ENCODE measurements at regions not wholly inside any gene's neighbourhood (a gene's known extent, or its start where the extent isn't known, plus 50 kb on each side); places are given as distances from the start of the nearest gene placed in this dataset.

DNA sequence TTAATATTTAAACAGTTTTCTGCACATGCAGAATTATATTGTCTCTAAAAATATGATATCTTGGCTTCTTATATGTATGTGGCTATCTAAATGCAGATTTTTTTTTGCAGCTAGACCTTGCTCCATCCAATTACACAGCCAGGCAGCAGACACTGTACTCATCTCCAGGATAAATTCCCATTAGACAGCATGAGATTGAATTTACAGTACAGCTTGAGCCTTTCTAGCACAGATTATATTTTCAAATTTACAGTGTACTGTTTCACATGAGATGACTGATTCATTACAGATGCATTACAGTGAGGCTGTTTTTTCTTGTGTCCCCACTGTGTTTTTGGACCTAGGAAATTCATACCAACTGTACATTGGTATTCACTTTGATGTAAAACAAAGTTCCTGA lies 134.9 kb downstream of the OTOL1 start:
- FAIRE-seq (no peak), ATAC-seq (no peak), DNase-seq (ENCODE audit: low spot score) (no peak)
- Histone ChIP-seq H3K36me3 (replicated peaks in 1 of 2; ENCODE audit: control insufficient read depth in 1 of 2, insufficient read depth in 2 of 2, low read length in 2 of 2) (no peaks in the 10 kb centered on the region), H3K4me2 (ENCODE audit: low read depth, low read length) (no peak overlapping the region), H3K4me3 (replicated peaks in 1 of 3; ENCODE audit: insufficient read depth in 1 of 3, low read depth in 2 of 3, low read length in 3 of 3) (no peak overlapping the region), H4K20me1 (ENCODE audit: insufficient read depth, low read length) (no peaks in the 10 kb centered on the region), H3K27ac (ENCODE audit: extremely low read length, insufficient read depth, low read length) (no peak overlapping the region), H3K9ac (ENCODE audit: insufficient read depth, low read depth, low read length) (no peak overlapping the region), H2AFZ (ENCODE audit: low read length) (no peak overlapping the region), H3K9me3 (ENCODE audit: low read length) (no peaks in the 10 kb centered on the region), H3K27me3 (ENCODE audit: control insufficient read depth in 1 of 2, insufficient read depth in 2 of 2, low read length in 2 of 2) (no peaks in the 10 kb centered on the region), H3K4me1 (ENCODE audit: insufficient read depth, low read length) (no peaks in the 10 kb centered on the region), H3K79me2 (ENCODE audit: insufficient read depth, low read length) (no peaks in the 10 kb centered on the region)
- BruUV-seq (replicated peaks): no TSS peak
- in situ Hi-C loops (cut with HindIII; ENCODE audit: extremely low pct_ligation_motif_present, low pct_unique_long_range_greater_than_20kb): no loop called here
- intact Hi-C loops (cut with micrococcal nuclease; ENCODE audit: unreplicated experiment): no loop called here
- POLR2A ChIA-PET: no interaction called here
- CTCF ChIA-PET (ENCODE audit: low intra/inter-chr PET ratio, low total read pairs): no interaction called here
- TF ChIP-seq CENPT (CRISPR knock-in tag; IDR thresholded peaks at IDR 0.05; ENCODE audit: low read depth): no peak
- TF ChIP-seq PHB2 (IDR thresholded peaks at IDR 0.05; ENCODE audit: partially characterized antibody): no peak
- TF ChIP-seq, protein P1, sequence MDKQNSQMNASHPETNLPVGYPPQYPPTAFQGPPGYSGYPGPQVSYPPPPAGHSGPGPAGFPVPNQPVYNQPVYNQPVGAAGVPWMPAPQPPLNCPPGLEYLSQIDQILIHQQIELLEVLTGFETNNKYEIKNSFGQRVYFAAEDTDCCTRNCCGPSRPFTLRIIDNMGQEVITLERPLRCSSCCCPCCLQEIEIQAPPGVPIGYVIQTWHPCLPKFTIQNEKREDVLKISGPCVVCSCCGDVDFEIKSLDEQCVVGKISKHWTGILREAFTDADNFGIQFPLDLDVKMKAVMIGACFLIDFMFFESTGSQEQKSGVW (CRISPR knock-in tag; IDR thresholded peaks at IDR 0.05; ENCODE audit: borderline replicate concordance): no peak
- no peak for TF ChIP-seq ZNF652 (CRISPR knock-in tag; IDR thresholded peaks at IDR 0.05; ENCODE audit: borderline replicate concordance, low read depth)
- TF ChIP-seq SAFB2 (CRISPR knock-in tag; IDR thresholded peaks at IDR 0.05; ENCODE audit: borderline replicate concordance, low read depth): no peak
- no peak for TF ChIP-seq PATZ1 (CRISPR knock-in tag; IDR thresholded peaks at IDR 0.05)
- no peak for TF ChIP-seq ZNF75D (CRISPR knock-in tag; IDR thresholded peaks at IDR 0.05; ENCODE audit: borderline replicate concordance)
- TF ChIP-seq, protein P2, sequence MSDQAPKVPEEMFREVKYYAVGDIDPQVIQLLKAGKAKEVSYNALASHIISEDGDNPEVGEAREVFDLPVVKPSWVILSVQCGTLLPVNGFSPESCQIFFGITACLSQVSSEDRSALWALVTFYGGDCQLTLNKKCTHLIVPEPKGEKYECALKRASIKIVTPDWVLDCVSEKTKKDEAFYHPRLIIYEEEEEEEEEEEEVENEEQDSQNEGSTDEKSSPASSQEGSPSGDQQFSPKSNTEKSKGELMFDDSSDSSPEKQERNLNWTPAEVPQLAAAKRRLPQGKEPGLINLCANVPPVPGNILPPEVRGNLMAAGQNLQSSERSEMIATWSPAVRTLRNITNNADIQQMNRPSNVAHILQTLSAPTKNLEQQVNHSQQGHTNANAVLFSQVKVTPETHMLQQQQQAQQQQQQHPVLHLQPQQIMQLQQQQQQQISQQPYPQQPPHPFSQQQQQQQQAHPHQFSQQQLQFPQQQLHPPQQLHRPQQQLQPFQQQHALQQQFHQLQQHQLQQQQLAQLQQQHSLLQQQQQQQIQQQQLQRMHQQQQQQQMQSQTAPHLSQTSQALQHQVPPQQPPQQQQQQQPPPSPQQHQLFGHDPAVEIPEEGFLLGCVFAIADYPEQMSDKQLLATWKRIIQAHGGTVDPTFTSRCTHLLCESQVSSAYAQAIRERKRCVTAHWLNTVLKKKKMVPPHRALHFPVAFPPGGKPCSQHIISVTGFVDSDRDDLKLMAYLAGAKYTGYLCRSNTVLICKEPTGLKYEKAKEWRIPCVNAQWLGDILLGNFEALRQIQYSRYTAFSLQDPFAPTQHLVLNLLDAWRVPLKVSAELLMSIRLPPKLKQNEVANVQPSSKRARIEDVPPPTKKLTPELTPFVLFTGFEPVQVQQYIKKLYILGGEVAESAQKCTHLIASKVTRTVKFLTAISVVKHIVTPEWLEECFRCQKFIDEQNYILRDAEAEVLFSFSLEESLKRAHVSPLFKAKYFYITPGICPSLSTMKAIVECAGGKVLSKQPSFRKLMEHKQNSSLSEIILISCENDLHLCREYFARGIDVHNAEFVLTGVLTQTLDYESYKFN (CRISPR knock-in tag; conservative IDR thresholded peaks at IDR 0.05): no peak
- no peak for TF ChIP-seq TOE1 (CRISPR knock-in tag; IDR thresholded peaks at IDR 0.05)
- TF ChIP-seq TEAD3 (CRISPR knock-in tag; optimal IDR thresholded peaks at IDR 0.05; ENCODE audit: borderline replicate concordance): no peak

Data from HepG2 (cell line).